Activated CD4-positive, alpha-beta T cell treated with anti-CD3 and anti-CD28 coated beads for 36 hours (primary cell): ENCODE measurements at regions not wholly inside any gene's neighbourhood (a gene's known extent, or its start where the extent isn't known, plus 50 kb on each side); places are given as distances from the start of the nearest gene placed in this dataset.

ENCODE experiments used
- ATAC-seq: fragments of 200-7000 bp; cut with Tn5 transposase; one replicate; pipeline ENCODE4 v1.10.0; 2021; ENCODE audit warnings: mild to moderate bottlenecking, moderate library complexity
- CTCF ChIA-PET: fragments of 350-600 bp; sonication (Branson Sonifier 250); formaldehyde crosslinking; loops from one replicate; lab custom pipeline; 2021; ENCODE audit warnings: antibody characterized with exemption; lab: Charles Lee
- POLR2A ChIA-PET: fragments of 350-600 bp; sonication (Branson Sonifier 250); formaldehyde crosslinking; loops from one replicate; lab custom pipeline; 2021; ENCODE audit warnings: antibody characterized with exemption, inconsistent platforms; lab: Charles Lee
- DNase-seq: peaks from one replicate; pipeline ENCODE4 v3.0.0-alpha.2; 2020
- H3K27ac Mint-ChIP-seq: one replicate; pipeline ENCODE4 v1.8.0; 2021; ENCODE audit warnings: mixed read lengths
- H3K27me3 Mint-ChIP-seq: one replicate; pipeline ENCODE4 v1.8.0; 2021; ENCODE audit warnings: mixed read lengths
- H3K36me3 Mint-ChIP-seq: one replicate; pipeline ENCODE4 v1.8.0; 2021; ENCODE audit warnings: low read depth, mixed read lengths
- H3K4me1 Mint-ChIP-seq: one replicate; pipeline ENCODE4 v1.8.0; 2021; ENCODE audit warnings: mixed read lengths
- H3K4me3 Mint-ChIP-seq: one replicate; pipeline ENCODE4 v1.8.0; 2021; ENCODE audit warnings: mild to moderate bottlenecking, moderate library complexity, mixed read lengths
- H3K9me3 Mint-ChIP-seq: one replicate; pipeline ENCODE4 v1.8.0; 2021; ENCODE audit warnings: low read depth, mixed read lengths
- intact Hi-C, 2 experiments: fragments of 100-400 bp; cut with DNase I in 1 of 2; cut with micrococcal nuclease in 1 of 2; formaldehyde crosslinking; loops; one replicate each; pipeline versions ENCODE4 v1.14.2 to v1.15.1; 2022 to 2024; cut with DNase I, micrococcal nuclease

GRCh38 chr15:31839388-31839787, 190.9 kb upstream of the CHRNA7 start:
- no peak for ATAC-seq
- POLR2A ChIA-PET, result no interaction called here
- no peak for DNase-seq
- intact Hi-C loops, result no loop called here
- Mint-ChIP-seq H3K27me3 (peaks cover 4% of the 10 kb centered on the region), H3K9me3 (no peaks in the 10 kb centered on the region), H3K27ac (no peak overlapping the region), H3K4me1 (no peaks in the 10 kb centered on the region), H3K36me3 (no peaks in the 10 kb centered on the region), H3K4me3 (no peak overlapping the region)
- CTCF ChIA-PET, result no interaction called here

- intact Hi-C loops, result no loop called here
- no peaks in the 10 kb centered on the region for H3K4me1 Mint-ChIP-seq
- no peaks in the 10 kb centered on the region for H3K36me3 Mint-ChIP-seq
- ChIA-PET POLR2A (no interaction called here), CTCF (no interaction called here)
- ATAC-seq (no peak), DNase-seq (no peak)
- no peaks in the 10 kb centered on the region for H3K9me3 Mint-ChIP-seq
- H3K27me3 Mint-ChIP-seq, result peaks cover under 1% of the 10 kb centered on the region
- H3K27ac Mint-ChIP-seq, result no peak overlapping the region
- no peak overlapping the region for H3K4me3 Mint-ChIP-seq
Measured at GRCh38 chr15:31840849-31841476, 189.4 kb upstream of the CHRNA7 start.

DNA sequence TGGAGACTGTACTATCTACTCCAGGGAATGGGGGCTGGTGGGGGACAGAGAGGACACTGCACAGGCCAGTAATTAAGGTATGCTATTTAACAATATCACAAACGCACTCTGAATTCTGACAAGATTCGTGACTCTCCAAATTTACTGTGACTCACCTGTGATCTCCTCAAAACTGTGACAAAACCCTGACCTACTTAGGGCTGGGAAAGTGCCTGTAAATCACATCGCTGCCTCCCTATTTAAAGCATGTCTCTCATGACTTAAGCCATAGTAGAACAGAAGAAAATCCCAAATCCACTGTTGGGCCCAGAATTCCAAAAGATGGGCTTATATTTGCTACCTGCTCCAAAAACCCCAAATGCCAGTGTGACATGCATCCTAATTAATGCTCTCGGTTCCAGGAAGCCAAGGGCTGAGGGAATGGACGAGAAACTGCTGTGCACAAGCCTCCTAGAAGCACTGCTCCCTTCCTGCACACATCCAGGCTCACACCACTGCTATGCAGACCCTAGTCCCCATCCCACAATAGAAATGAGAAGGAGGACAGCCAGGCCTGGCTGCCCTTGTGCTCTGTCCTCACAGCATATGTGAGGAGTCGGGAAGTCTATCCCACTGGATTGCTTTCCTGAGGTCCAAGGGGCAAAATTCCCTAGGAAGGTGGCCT, 187.7 kb upstream of the CHRNA7 start:
- ChIA-PET CTCF (no interaction called here), POLR2A (no interaction called here)
- H3K9me3 Mint-ChIP-seq, result no peaks in the 10 kb centered on the region
- no peak overlapping the region for H3K4me3 Mint-ChIP-seq
- no peaks in the 10 kb centered on the region for H3K4me1 Mint-ChIP-seq
- H3K27ac Mint-ChIP-seq, result no peak overlapping the region
- H3K27me3 Mint-ChIP-seq, result peaks cover 5% of the 10 kb centered on the region
- ATAC-seq, result no peak
- no peaks in the 10 kb centered on the region for H3K36me3 Mint-ChIP-seq
- intact Hi-C loops, result no loop called here
- DNase-seq, result no peak

- Mint-ChIP-seq H3K9me3 (no peaks in the 10 kb centered on the region), H3K4me1 (no peaks in the 10 kb centered on the region), H3K4me3 (no peak overlapping the region), H3K36me3 (no peaks in the 10 kb centered on the region), H3K27ac (no peak overlapping the region), H3K27me3 (peaks cover 6% of the 10 kb centered on the region)
- ChIA-PET CTCF (interaction anchor here (0.6 kb wide), 1 partner anchor 915 kb away, joined by 3 read pairs; no protein-coding TSS in a partner anchor), POLR2A (no interaction called here)
- intact Hi-C loops, result no loop called here
- ATAC-seq (no peak), DNase-seq (no peak)
Measured at GRCh38 chr15:31843426-31844055, 186.8 kb upstream of the CHRNA7 start.

- intact Hi-C loops, result no loop called here
- H3K36me3 Mint-ChIP-seq, result no peaks in the 10 kb centered on the region
- H3K27ac Mint-ChIP-seq, result no peak overlapping the region
- ChIA-PET CTCF (no interaction called here), POLR2A (no interaction called here)
- no peak overlapping the region for H3K4me3 Mint-ChIP-seq
- H3K4me1 Mint-ChIP-seq, result no peaks in the 10 kb centered on the region
- no peak for ATAC-seq
- no peaks in the 10 kb centered on the region for H3K9me3 Mint-ChIP-seq
- no peak for DNase-seq
- H3K27me3 Mint-ChIP-seq, result peaks cover 8% of the 10 kb centered on the region
Measured at GRCh38 chr15:31845791-31846190, 184.5 kb upstream of the CHRNA7 start.

DNA sequence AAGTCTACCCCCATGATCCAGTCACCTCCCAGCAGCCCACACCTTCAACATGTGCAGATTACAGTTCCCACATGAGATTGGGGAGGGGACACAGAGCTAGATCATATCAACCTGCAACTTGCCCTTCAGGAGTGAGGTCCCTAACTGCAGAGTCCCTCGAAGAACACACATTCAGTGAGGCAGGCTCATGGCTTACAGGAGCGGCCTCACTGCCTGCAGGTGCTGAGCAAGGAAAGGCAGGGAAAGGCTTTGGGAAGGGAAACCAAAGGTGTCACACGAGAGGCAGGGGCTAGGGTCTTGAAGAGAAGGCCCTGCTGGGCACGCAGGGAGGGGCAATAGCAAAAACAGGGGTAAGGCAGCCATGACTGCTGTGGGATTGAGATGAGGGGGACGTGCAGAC, 182.4 kb upstream of the CHRNA7 start:
- peaks cover 11% of the 10 kb centered on the region for H3K27me3 Mint-ChIP-seq
- ATAC-seq (no peak), DNase-seq (no peak)
- H3K36me3 Mint-ChIP-seq, result no peaks in the 10 kb centered on the region
- no peak overlapping the region for H3K4me3 Mint-ChIP-seq
- peaks cover 3% of the 10 kb centered on the region for H3K9me3 Mint-ChIP-seq
- ChIA-PET POLR2A (no interaction called here), CTCF (no interaction called here)
- intact Hi-C loops, result no loop called here
- H3K4me1 Mint-ChIP-seq, result no peaks in the 10 kb centered on the region
- no peak overlapping the region for H3K27ac Mint-ChIP-seq

DNA sequence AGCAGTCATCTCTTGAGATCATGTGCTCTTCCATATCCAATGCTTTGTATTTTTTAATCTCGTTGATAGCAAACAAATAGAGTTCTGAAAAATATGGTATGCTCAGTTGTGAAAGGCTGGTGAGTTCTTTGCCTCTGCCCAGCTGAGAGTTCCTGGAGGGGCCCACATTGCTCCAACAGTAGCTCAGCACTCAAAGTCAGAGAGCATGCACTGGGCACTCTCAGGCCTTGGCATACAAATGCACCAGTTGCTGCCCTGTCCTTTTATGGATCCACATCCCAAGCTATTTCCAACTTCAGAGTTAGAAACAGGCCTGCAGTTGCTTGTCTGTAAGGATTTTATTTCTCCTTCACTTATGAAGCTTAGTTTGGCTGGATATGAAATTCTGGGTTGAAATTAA, 181.7 kb upstream of the CHRNA7 start:
- H3K36me3 Mint-ChIP-seq, result no peaks in the 10 kb centered on the region
- peaks cover 15% of the 10 kb centered on the region for H3K27me3 Mint-ChIP-seq
- ATAC-seq (no peak), DNase-seq (no peak)
- POLR2A ChIA-PET, result no interaction called here
- H3K4me1 Mint-ChIP-seq, result no peaks in the 10 kb centered on the region
- intact Hi-C loops, result no loop called here
- H3K4me3 Mint-ChIP-seq, result no peak overlapping the region
- H3K9me3 Mint-ChIP-seq, result peaks cover 3% of the 10 kb centered on the region
- no peak overlapping the region for H3K27ac Mint-ChIP-seq
- CTCF ChIA-PET, result no interaction called here

GRCh38 chr15:31852933-31853799, 177.1 kb upstream of the CHRNA7 start:
- H3K27ac Mint-ChIP-seq, result no peak overlapping the region
- no peaks in the 10 kb centered on the region for H3K36me3 Mint-ChIP-seq
- no peak overlapping the region for H3K4me3 Mint-ChIP-seq
- H3K4me1 Mint-ChIP-seq, result no peaks in the 10 kb centered on the region
- no peak for ATAC-seq
- H3K9me3 Mint-ChIP-seq, result peaks cover 6% of the 10 kb centered on the region
- ChIA-PET CTCF (interaction anchor here (1.2 kb wide), 1 partner anchor 16 kb away, joined by 3 read pairs; no protein-coding TSS in a partner anchor), POLR2A (no interaction called here)
- intact Hi-C loops, result no loop called here
- peaks cover 15% of the 10 kb centered on the region for H3K27me3 Mint-ChIP-seq
- no peak for DNase-seq

- no peaks in the 10 kb centered on the region for H3K4me1 Mint-ChIP-seq
- no peaks in the 10 kb centered on the region for H3K36me3 Mint-ChIP-seq
- no peak overlapping the region for H3K4me3 Mint-ChIP-seq
- H3K9me3 Mint-ChIP-seq, result peaks cover 3% of the 10 kb centered on the region
- intact Hi-C loops, result no loop called here
- ChIA-PET POLR2A (no interaction called here), CTCF (interaction anchor here (1.5 kb wide), 1 partner anchor 11 kb away, joined by 3 read pairs; no protein-coding TSS in a partner anchor)
- no peak for ATAC-seq
- peaks cover 9% of the 10 kb centered on the region for H3K27me3 Mint-ChIP-seq
- no peak for DNase-seq
- no peak overlapping the region for H3K27ac Mint-ChIP-seq
Measured at GRCh38 chr15:31856581-31856980, 173.7 kb upstream of the CHRNA7 start.

DNA sequence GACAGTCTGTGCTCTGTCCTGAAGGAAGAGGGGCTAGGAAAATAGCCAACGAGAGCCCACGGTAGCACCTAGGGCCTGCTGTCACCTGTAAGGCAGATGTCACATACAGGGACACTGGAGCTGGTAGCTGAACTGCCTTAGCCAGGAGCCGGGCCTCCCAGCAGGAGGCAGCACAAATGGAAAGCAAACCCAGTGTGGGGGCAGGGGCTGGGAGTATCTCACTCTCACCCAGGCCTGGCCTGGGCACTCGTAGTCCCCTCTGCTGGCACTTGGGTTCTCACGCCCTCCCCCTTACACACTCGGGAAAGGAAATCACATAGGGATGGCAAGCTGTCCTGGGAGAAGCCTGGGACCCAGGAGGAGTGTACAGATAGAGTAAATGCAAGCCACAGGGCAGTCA, 173.1 kb upstream of the CHRNA7 start:
- Mint-ChIP-seq H3K9me3 (peaks cover 3% of the 10 kb centered on the region), H3K27ac (no peak overlapping the region), H3K36me3 (no peaks in the 10 kb centered on the region), H3K27me3 (peaks cover 9% of the 10 kb centered on the region), H3K4me3 (no peak overlapping the region), H3K4me1 (no peaks in the 10 kb centered on the region)
- POLR2A ChIA-PET, result no interaction called here
- CTCF ChIA-PET, result no interaction called here
- intact Hi-C loops, result no loop called here
- ATAC-seq (no peak), DNase-seq (no peak)

DNA sequence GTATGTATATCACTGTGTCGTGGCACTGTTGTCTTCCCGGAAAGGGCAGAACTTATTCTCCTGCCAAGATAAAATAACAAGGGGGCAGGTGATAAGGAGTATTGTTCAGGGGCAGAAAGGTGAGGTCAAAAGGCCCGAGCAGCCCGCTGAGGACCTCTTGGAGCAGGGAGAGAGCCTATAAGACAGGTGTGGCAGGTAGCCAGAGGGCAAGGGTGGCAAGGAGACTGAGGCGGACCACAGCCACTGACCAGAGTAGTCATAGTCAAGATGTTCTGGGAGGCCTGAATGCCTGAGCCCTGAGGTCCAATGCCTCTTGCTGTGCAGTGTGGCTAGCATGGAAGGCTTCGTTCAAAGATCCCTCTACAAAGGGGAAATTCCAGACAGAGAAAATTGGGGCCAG, 172.3 kb upstream of the CHRNA7 start:
- H3K4me3 Mint-ChIP-seq, result no peak overlapping the region
- peaks cover 3% of the 10 kb centered on the region for H3K9me3 Mint-ChIP-seq
- ATAC-seq (no peak), DNase-seq (no peak)
- H3K4me1 Mint-ChIP-seq, result no peaks in the 10 kb centered on the region
- POLR2A ChIA-PET, result no interaction called here
- CTCF ChIA-PET, result no interaction called here
- no peak overlapping the region for H3K27ac Mint-ChIP-seq
- H3K27me3 Mint-ChIP-seq, result peaks cover 9% of the 10 kb centered on the region
- intact Hi-C loops, result no loop called here
- no peaks in the 10 kb centered on the region for H3K36me3 Mint-ChIP-seq
